Calu3 (cell line): ENCODE measurements at regions not wholly inside any gene's neighbourhood (a gene's known extent, or its start where the extent isn't known, plus 50 kb on each side); places are given as distances from the start of the nearest gene placed in this dataset.

Experiments used
- BruUV-seq: library from RNA; stranded (reverse); fragments of 400-500 nt; replicated peaks from 2 replicates; lab custom pipeline; 2021; lab: Mats Ljungman, UMichigan
- CTCF ChIA-PET: fragments of 300-600 bp; sonication (Branson Sonifier 250); formaldehyde crosslinking; loops from one replicate; lab custom pipeline; 2022; ENCODE audit warnings: antibody characterized with exemption; lab: Charles Lee
- DNase-seq: peaks from one replicate; pipeline ENCODE4 v3.0.0; 2022
- H3K27ac Mint-ChIP-seq: one replicate; pipeline ENCODE4 v1.8.0; 2022; ENCODE audit warnings: mixed read lengths; ENCODE audit not compliant: unreplicated experiment
- H3K27me3 Mint-ChIP-seq: one replicate; pipeline ENCODE4 v1.8.0; 2022; ENCODE audit warnings: mixed read lengths; ENCODE audit not compliant: unreplicated experiment
- H3K36me3 Mint-ChIP-seq: one replicate; pipeline ENCODE4 v1.8.0; 2022; ENCODE audit warnings: mild to moderate bottlenecking, moderate library complexity, mixed read lengths; ENCODE audit not compliant: insufficient read depth, unreplicated experiment
- H3K4me1 Mint-ChIP-seq: one replicate; pipeline ENCODE4 v1.8.0; 2022; ENCODE audit warnings: mild to moderate bottlenecking, low read depth, mixed read lengths; ENCODE audit not compliant: unreplicated experiment
- H3K4me3 Mint-ChIP-seq: one replicate; pipeline ENCODE4 v1.8.0; 2022; ENCODE audit warnings: mild to moderate bottlenecking, low read depth, moderate library complexity, mixed read lengths; ENCODE audit not compliant: unreplicated experiment
- H3K9me3 Mint-ChIP-seq: one replicate; pipeline ENCODE4 v1.8.0; 2022; ENCODE audit warnings: low read depth, mixed read lengths; ENCODE audit not compliant: unreplicated experiment
- CTCF ChIP-seq: fragments of 200-600 bp; IDR thresholded peaks from one replicate; pipeline ENCODE4 v1.8.0; 2022; ENCODE audit warnings: antibody characterized with exemption; ENCODE audit not compliant: unreplicated experiment
- intact Hi-C: fragments of 100-400 bp; cut with micrococcal nuclease; formaldehyde crosslinking; loops from one replicate; pipeline ENCODE4 v1.10.0; 2022; ENCODE audit not compliant: unreplicated experiment

- no TSS peak for BruUV-seq
- TF ChIP-seq CTCF: no peak
- Mint-ChIP-seq H3K4me3 (no peak overlapping the region), H3K36me3 (no peaks in the 10 kb centered on the region), H3K4me1 (no peaks in the 10 kb centered on the region), H3K9me3 (no peaks in the 10 kb centered on the region), H3K27me3 (peaks cover 51% of the 10 kb centered on the region), H3K27ac (no peak overlapping the region)
- intact Hi-C loops: no loop called here
- CTCF ChIA-PET: no interaction called here
- DNase-seq: no peak
Observed at GRCh38 chr1:2904191-2904590, 102.7 kb upstream of the TTC34 start.

GRCh38 chr1:2905356-2905755, 103.9 kb upstream of the TTC34 start:
- no peak for TF ChIP-seq CTCF
- intact Hi-C loops: no loop called here
- H3K36me3 Mint-ChIP-seq: no peaks in the 10 kb centered on the region
- no peak overlapping the region for H3K27ac Mint-ChIP-seq
- H3K9me3 Mint-ChIP-seq: no peaks in the 10 kb centered on the region
- BruUV-seq: no TSS peak
- peaks cover 39% of the 10 kb centered on the region for H3K27me3 Mint-ChIP-seq
- no peak overlapping the region for H3K4me3 Mint-ChIP-seq
- CTCF ChIA-PET: no interaction called here
- H3K4me1 Mint-ChIP-seq: no peaks in the 10 kb centered on the region
- no peak for DNase-seq

- intact Hi-C loops: no loop called here
- CTCF ChIA-PET: no interaction called here
Observed at GRCh38 chr1:2906085-2906484, 104.6 kb upstream of the TTC34 start.

GRCh38 chr1:2906620-2907019, 105.1 kb upstream of the TTC34 start:
- intact Hi-C loops: no loop called here
- CTCF ChIA-PET: no interaction called here
- H3K36me3 Mint-ChIP-seq: no peaks in the 10 kb centered on the region
- BruUV-seq: no TSS peak
- H3K27me3 Mint-ChIP-seq: peaks cover 33% of the 10 kb centered on the region
- no peaks in the 10 kb centered on the region for H3K9me3 Mint-ChIP-seq
- no peak overlapping the region for H3K27ac Mint-ChIP-seq
- no peak overlapping the region for H3K4me3 Mint-ChIP-seq
- no peak for DNase-seq
- no peak for TF ChIP-seq CTCF
- no peaks in the 10 kb centered on the region for H3K4me1 Mint-ChIP-seq

More at GRCh38 chr1:2906085-2906484, 104.6 kb upstream of the TTC34 start:
- BruUV-seq: no TSS peak
- Mint-ChIP-seq H3K27me3 (peaks cover 39% of the 10 kb centered on the region), H3K36me3 (no peaks in the 10 kb centered on the region), H3K27ac (no peak overlapping the region), H3K4me1 (no peaks in the 10 kb centered on the region), H3K9me3 (no peaks in the 10 kb centered on the region), H3K4me3 (no peak overlapping the region)
- DNase-seq: no peak
- no peak for TF ChIP-seq CTCF

GRCh38 chr1:2907051-2907450, 105.6 kb upstream of the TTC34 start:
- no peaks in the 10 kb centered on the region for H3K4me1 Mint-ChIP-seq
- H3K9me3 Mint-ChIP-seq: no peaks in the 10 kb centered on the region
- intact Hi-C loops: no loop called here
- H3K36me3 Mint-ChIP-seq: no peaks in the 10 kb centered on the region
- DNase-seq: no peak
- H3K27me3 Mint-ChIP-seq: peaks cover 29% of the 10 kb centered on the region
- TF ChIP-seq CTCF: no peak
- H3K4me3 Mint-ChIP-seq: no peak overlapping the region
- CTCF ChIA-PET: no interaction called here
- H3K27ac Mint-ChIP-seq: no peak overlapping the region
- no TSS peak for BruUV-seq
